Lower leg skin (tissue), 3 donors: ENCODE measurements at regions not wholly inside any gene's neighbourhood (a gene's known extent, or its start where the extent isn't known, plus 50 kb on each side); places are given as distances from the start of the nearest gene placed in this dataset.

Experiments
- CTCF ChIP-seq, 3 donors: fragments of 450-650 bp; IDR thresholded peaks; one replicate each; pipeline ENCODE4 v1.5.1; 2016; ENCODE audit warnings: antibody characterized with exemption in 3 of 3, mild to moderate bottlenecking in 3 of 3, moderate library complexity in 2 of 3
- POLR2A ChIP-seq, 2 donors: fragments of 450-650 bp; IDR thresholded peaks; one replicate each; pipeline ENCODE4 v1.6.1; 2016 to 2017; ENCODE audit warnings: antibody characterized with exemption in 2 of 2, mild to moderate bottlenecking in 1 of 2, moderate library complexity in 1 of 2

GRCh38 chr9:36479101-36479500 is 79.0 kb upstream of the RNF38 start:
- TF ChIP-seq CTCF (IDR thresholded peaks at IDR 0.05) (no peak), POLR2A (IDR thresholded peaks at IDR 0.05) (no peak)
